GM10266 (cell line): ENCODE measurements at regions not wholly inside any gene's neighbourhood (a gene's known extent, or its start where the extent isn't known, plus 50 kb on each side); places are given as distances from the start of the nearest gene placed in this dataset.

Source experiments
- DNase-seq: peaks from one replicate; pipeline ENCODE4 v3.0.0; 2012; ENCODE audit errors: extremely low spot score
- CTCF ChIP-seq: IDR thresholded peaks from 2 replicates; pipeline ENCODE4 v1.5.1; 2012; ENCODE audit warnings: mild to moderate bottlenecking, low read depth; ENCODE audit not compliant: control insufficient read depth, insufficient read depth; ENCODE audit errors: missing control alignments

- no peak for DNase-seq
- no peak for TF ChIP-seq CTCF
Measured at GRCh38 chr9:23941051-23941450, 115.0 kb upstream of the ELAVL2 start.

GRCh38 chr9:23938908-23939307 lies 112.9 kb upstream of the ELAVL2 start:
- DNase-seq = no peak
- TF ChIP-seq CTCF = no peak

GRCh38 chr9:23934291-23934906 lies 108.4 kb upstream of the ELAVL2 start:
- no peak for TF ChIP-seq CTCF
- no peak for DNase-seq

- TF ChIP-seq CTCF = no peak
- no peak for DNase-seq
Measured at GRCh38 chr9:23933348-23933747, 107.3 kb upstream of the ELAVL2 start.

GRCh38 chr9:23926368-23926767 lies 100.3 kb upstream of the ELAVL2 start:
- no peak for TF ChIP-seq CTCF
- no peak for DNase-seq

- no peak for TF ChIP-seq CTCF
- DNase-seq = no peak
Measured at GRCh38 chr9:23914431-23915003, 88.5 kb upstream of the ELAVL2 start.

- TF ChIP-seq CTCF = no peak
- no peak for DNase-seq
Measured at GRCh38 chr9:23907343-23907742, 81.3 kb upstream of the ELAVL2 start.
